ENCODE measurements at regions not wholly inside any gene's neighbourhood (a gene's known extent, or its start where the extent isn't known, plus 50 kb on each side); places are given as distances from the start of the nearest gene placed in this dataset.

- TF ChIP-seq EZH2 (IDR thresholded peaks at IDR 0.05) (no peak), CTCF (IDR thresholded peaks at IDR 0.05) (no peak), EZH2phosphoT487 (IDR thresholded peaks at IDR 0.05) (no peak)
Measured at GRCh38 chr6:126941751-126942150, 176.7 kb upstream of the RSPO3 start.

Measured in neural progenitor cell (in vitro differentiated cells).